ENCODE measurements at regions not wholly inside any gene's neighbourhood (a gene's known extent, or its start where the extent isn't known, plus 50 kb on each side); places are given as distances from the start of the nearest gene placed in this dataset.
"Not testable (repeated sequence)": the region's sequence is repeated elsewhere in the genome, so short reads cannot be mapped to it uniquely, and the experiment has no call there.

GRCh38 chr4:81698538-81699296, 227.0 kb upstream of the RASGEF1B start:
- no peak for DNase-seq

GRCh38 chr4:81694176-81694913, 222.6 kb upstream of the RASGEF1B start:
- DNase-seq, result no peak

GRCh38 chr4:81690871-81691270, 219.2 kb upstream of the RASGEF1B start:
- no peak for DNase-seq

- DNase-seq, result no peak
Measured at GRCh38 chr4:81688085-81688484, 216.4 kb upstream of the RASGEF1B start.

GRCh38 chr4:81687471-81687870, 215.8 kb upstream of the RASGEF1B start:
- DNase-seq, result no peak

GRCh38 chr4:81685104-81685503, 213.4 kb upstream of the RASGEF1B start:
- DNase-seq, result no peak

- DNase-seq, result peak; percentile 30
Measured at GRCh38 chr4:81684352-81684751, 212.6 kb upstream of the RASGEF1B start.

GRCh38 chr4:81682492-81682891, 210.8 kb upstream of the RASGEF1B start:
- no peak for DNase-seq

- no peak for DNase-seq
Measured at GRCh38 chr4:81679315-81679714, 207.6 kb upstream of the RASGEF1B start.

- DNase-seq, result no peak
Measured at GRCh38 chr4:81678801-81679200, 207.1 kb upstream of the RASGEF1B start.

- no peak for DNase-seq
Measured at GRCh38 chr4:81676537-81676936, 204.8 kb upstream of the RASGEF1B start.

- no peak for DNase-seq
Measured at GRCh38 chr4:81675791-81676393, 204.2 kb upstream of the RASGEF1B start.

GRCh38 chr4:81673961-81674360, 202.3 kb upstream of the RASGEF1B start:
- DNase-seq, result no peak

GRCh38 chr4:81668328-81668727, 196.6 kb upstream of the RASGEF1B start:
- not testable (repeated sequence) for DNase-seq

GRCh38 chr4:81667539-81667938, 195.8 kb upstream of the RASGEF1B start:
- no peak for DNase-seq

- no peak for DNase-seq
Measured at GRCh38 chr4:81666491-81666890, 194.8 kb upstream of the RASGEF1B start.

- DNase-seq, result no peak
Measured at GRCh38 chr4:81665649-81666048, 193.9 kb upstream of the RASGEF1B start.

GRCh38 chr4:81665045-81665444, 193.3 kb upstream of the RASGEF1B start:
- DNase-seq, result no peak

GRCh38 chr4:81664079-81664478, 192.4 kb upstream of the RASGEF1B start:
- DNase-seq, result no peak

GRCh38 chr4:81663368-81663767, 191.7 kb upstream of the RASGEF1B start:
- DNase-seq, result no peak

GRCh38 chr4:81659051-81659450, 187.3 kb upstream of the RASGEF1B start:
- DNase-seq, result no peak

GRCh38 chr4:81652069-81652478, 180.4 kb upstream of the RASGEF1B start:
- no peak for DNase-seq

GRCh38 chr4:81651243-81651899, 179.7 kb upstream of the RASGEF1B start:
- no peak for DNase-seq

Measured in NCI-H1092 treated with DMSO at 0.1 percent for 48 hours (cell line).